Adrenal gland (tissue), 9 donors: ENCODE measurements at regions not wholly inside any gene's neighbourhood (a gene's known extent, or its start where the extent isn't known, plus 50 kb on each side); places are given as distances from the start of the nearest gene placed in this dataset.

Experiments
- DNase-seq, 7 donors: peaks; one replicate each; pipeline ENCODE4 v3.0.0-alpha.2; 2019 to 2020
- H3K27ac ChIP-seq, 5 donors: fragments of 200-600 bp; sonication (generic) in 4 of 5; 1 replicate in 3 of 5; 2 replicates in 2 of 5; pipeline versions ENCODE4 v1.5.1 to v1.8.0; 2016 to 2020; ENCODE audit warnings: mild to moderate bottlenecking in 1 of 5
- H3K27me3 ChIP-seq: fragments of 200-600 bp; 2 replicates; pipeline ENCODE4 v1.8.0; 2021
- H3K36me3 ChIP-seq, 2 donors: fragments of 200-600 bp; replicated peaks in 1 of 2; 1 replicate in 1 of 2; 2 replicates in 1 of 2; pipeline versions ENCODE4 v1.5.1 to v1.8.0; 2018 to 2022
- H3K4me1 ChIP-seq, 2 donors: fragments of 200-600 bp; replicated peaks in 1 of 2; 1 replicate in 1 of 2; 2 replicates in 1 of 2; pipeline versions ENCODE4 v1.5.1 to v1.8.0; 2018 to 2021
- H3K4me3 ChIP-seq, 4 donors: fragments of 200-600 bp; sonication (generic) in 3 of 4; one replicate each; pipeline ENCODE4 v1.5.1; 2016 to 2018
- H3K9me3 ChIP-seq, 3 donors: fragments of 200-600 bp; sonication (generic) in 1 of 3; replicated peaks in 1 of 3; 1 replicate in 2 of 3; 2 replicates in 1 of 3; pipeline versions ENCODE4 v1.5.1 to v1.8.0; 2016 to 2021
- CTCF ChIP-seq, 6 experiments: fragments of 450-650 bp in 4 of 6; fragments of 200-600 bp in 2 of 6; sonication (generic) in 1 of 6; IDR thresholded peaks; 1 replicate in 5 of 6; 2 replicates in 1 of 6; pipeline versions ENCODE4 v1.5.1 to v1.8.0; 2016 to 2021; ENCODE audit warnings: antibody characterized with exemption in 6 of 6, mild to moderate bottlenecking in 2 of 6, moderate library complexity in 1 of 6
- POLR2A ChIP-seq, 2 donors: fragments of 450-650 bp; IDR thresholded peaks; one replicate each; pipeline ENCODE4 v1.6.1; 2017; ENCODE audit warnings: antibody characterized with exemption in 2 of 2, mild to moderate bottlenecking in 2 of 2, moderate library complexity in 1 of 2
- WGBS, 4 donors: extraction: QIAGEN DNeasy Blood & Tissue Kit in 2 of 4; methylation state at CpG; one replicate each; pipeline versions ENCODE4 v1.1.5 to v1.1.7; 2013 to 2017; 5-methylcytosine and 5-hydroxymethylcytosine counted together
- intact Hi-C, 2 donors: fragments of 100-400 bp; cut with DNase I; formaldehyde crosslinking; loops; one replicate each; pipeline versions ENCODE4 v1.14.1 to v1.15.0; 2022 to 2023
- donor health status: healthy with polysubstance abuse.
- donor health status: Bipolar disorder and iron deficiency.
- donor health status: DM: yes; HTN: yes; CAD: no.
- donor health status: DM: no; HTN: no; CAD: no.
- donor health status: DM: no; HTN: no; CAD: no.

- Histone ChIP-seq H3K4me1 (no peaks in the 10 kb centered on the region), H3K36me3 (no peaks in the 10 kb centered on the region), H3K27ac (no peak overlapping the region), H3K27me3 (no peaks in the 10 kb centered on the region), H3K4me3 (no peak overlapping the region), H3K9me3 (no peaks in the 10 kb centered on the region)
- intact Hi-C loops: no loop called here
- WGBS, 4 donors: 89 to 95% (median 94%) methylated on average over 1 of the region's 1 CpG
- TF ChIP-seq CTCF (IDR thresholded peaks at IDR 0.05): no peak
- no peak for TF ChIP-seq POLR2A (IDR thresholded peaks at IDR 0.05)
- no peak for DNase-seq
Measured at GRCh38 chr1:104919188-104919587, 1169.5 kb downstream of the AMY1C start.

DNA sequence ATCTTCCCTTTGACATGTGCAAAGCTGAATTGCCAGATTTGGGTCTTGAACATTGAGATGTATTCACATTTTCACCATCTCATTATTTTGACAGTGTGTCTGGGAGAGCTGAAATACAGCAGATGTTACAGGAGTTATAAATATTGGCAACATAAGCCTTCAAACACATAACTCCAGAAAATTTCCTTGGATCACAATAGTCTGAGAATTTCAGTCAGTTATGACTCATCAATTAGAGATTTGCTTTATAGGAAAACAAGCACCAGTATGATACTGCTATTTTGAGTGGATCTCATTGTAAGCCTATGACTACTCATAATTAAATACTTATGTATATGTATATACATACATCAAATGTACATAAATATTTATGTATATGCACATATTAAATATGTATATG is 1171.8 kb downstream of the AMY1C start:
- Histone ChIP-seq H3K36me3 (no peaks in the 10 kb centered on the region), H3K4me3 (no peak overlapping the region), H3K9me3 (no peaks in the 10 kb centered on the region), H3K4me1 (no peaks in the 10 kb centered on the region), H3K27ac (no peak overlapping the region), H3K27me3 (no peaks in the 10 kb centered on the region)
- TF ChIP-seq CTCF (IDR thresholded peaks at IDR 0.05) (no peak), POLR2A (IDR thresholded peaks at IDR 0.05) (no peak)
- intact Hi-C loops: no loop called here
- no peak for DNase-seq

DNA sequence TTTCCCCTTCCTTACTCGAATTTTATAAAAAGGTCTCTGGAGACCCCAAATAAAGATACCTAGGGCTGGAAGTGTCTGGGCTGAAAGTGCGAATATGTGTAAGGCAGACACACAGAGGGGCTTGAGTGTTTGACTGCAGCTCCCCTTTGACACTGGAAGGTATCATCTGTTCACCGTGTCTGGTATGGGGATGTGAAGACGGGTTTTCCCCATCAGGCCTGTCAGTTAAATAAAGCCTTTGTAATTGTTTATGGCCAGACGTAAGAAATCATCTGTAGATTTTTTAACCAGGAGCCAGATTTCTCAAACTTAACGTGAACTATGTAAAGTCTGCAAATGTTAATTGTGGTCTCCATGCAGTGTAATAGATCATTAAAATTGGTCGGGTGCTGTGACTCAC is 1173.4 kb downstream of the AMY1C start:
- 64 to 77% (median 71%) methylated on average over 7 of the region's 7 CpGs for WGBS, 4 donors
- H3K27ac ChIP-seq: no peak overlapping the region
- no peaks in the 10 kb centered on the region for H3K27me3 ChIP-seq
- H3K36me3 ChIP-seq: no peaks in the 10 kb centered on the region
- no peak for DNase-seq
- H3K4me3 ChIP-seq: no peak overlapping the region
- intact Hi-C loops: no loop called here
- no peaks in the 10 kb centered on the region for H3K9me3 ChIP-seq
- TF ChIP-seq CTCF (IDR thresholded peaks at IDR 0.05): no peak
- no peak for TF ChIP-seq POLR2A (IDR thresholded peaks at IDR 0.05)
- no peaks in the 10 kb centered on the region for H3K4me1 ChIP-seq

DNA sequence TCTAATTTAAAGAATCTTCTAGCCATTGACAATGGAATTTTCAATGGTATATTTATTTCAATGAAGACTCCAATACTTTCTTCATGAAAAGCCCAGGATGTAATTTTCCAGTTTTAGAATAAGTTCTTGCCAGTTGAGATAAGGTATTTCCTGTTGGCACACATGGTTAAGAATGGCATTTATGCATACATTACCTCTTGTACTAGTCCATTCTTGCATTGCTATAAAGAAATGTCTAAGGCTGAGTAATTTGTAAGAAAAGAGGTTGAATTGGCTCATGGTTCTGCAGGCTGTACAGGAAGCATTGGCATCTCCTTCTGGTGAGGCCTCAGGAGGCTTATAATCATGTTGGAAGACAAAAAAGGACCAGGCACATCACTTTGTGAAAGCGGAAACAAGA is 1179.6 kb downstream of the AMY1C start:
- no peaks in the 10 kb centered on the region for H3K9me3 ChIP-seq
- H3K4me3 ChIP-seq: no peak overlapping the region
- intact Hi-C loops: no loop called here
- no peak for TF ChIP-seq POLR2A (IDR thresholded peaks at IDR 0.05)
- H3K36me3 ChIP-seq: no peaks in the 10 kb centered on the region
- H3K27ac ChIP-seq: no peak overlapping the region
- 47 to 100% (median 88%) methylated on average over 1 of the region's 1 CpG for WGBS, 4 donors
- H3K4me1 ChIP-seq: no peaks in the 10 kb centered on the region
- H3K27me3 ChIP-seq: no peaks in the 10 kb centered on the region
- DNase-seq: no peak

GRCh38 chr1:104932030-104932915 is 1182.6 kb downstream of the AMY1C start:
- no peaks in the 10 kb centered on the region for H3K36me3 ChIP-seq
- H3K4me1 ChIP-seq: no peaks in the 10 kb centered on the region
- no peak for TF ChIP-seq POLR2A (IDR thresholded peaks at IDR 0.05)
- TF ChIP-seq CTCF (IDR thresholded peaks at IDR 0.05): no peak
- intact Hi-C loops: no loop called here
- no peaks in the 10 kb centered on the region for H3K27me3 ChIP-seq
- no peak overlapping the region for H3K27ac ChIP-seq
- H3K4me3 ChIP-seq: no peak overlapping the region
- no peak for DNase-seq
- WGBS, 4 donors: 63 to 85% (median 81%) methylated on average over 8 to 13 of the region's 13 CpGs
- no peaks in the 10 kb centered on the region for H3K9me3 ChIP-seq
